Body of pancreas (tissue), 4 donors: ENCODE measurements at regions not wholly inside any gene's neighbourhood (a gene's known extent, or its start where the extent isn't known, plus 50 kb on each side); places are given as distances from the start of the nearest gene placed in this dataset.

Experiments
- ATAC-seq: fragments of 150-250 bp; one replicate; pipeline ENCODE4 v1.9.1; 2016
- DNase-seq, 4 donors: peaks; one replicate each; pipeline ENCODE4 v3.0.0-alpha.2; 2019
- H3K27ac ChIP-seq, 4 donors: fragments of 200-600 bp; sonication (generic); 1 replicate in 3 of 4; 2 replicates in 1 of 4; pipeline versions ENCODE4 v1.5.1 to v1.6.1; 2016 to 2019; ENCODE audit warnings: mild to moderate bottlenecking in 1 of 4, mixed read lengths in 1 of 4, moderate library complexity in 1 of 4
- H3K27me3 ChIP-seq, 2 donors: fragments of 200-600 bp; sonication (generic); one replicate each; pipeline ENCODE4 v1.6.0; 2016; ENCODE audit warnings: mild to moderate bottlenecking in 1 of 2
- H3K36me3 ChIP-seq, 2 donors: fragments of 200-600 bp; sonication (generic); replicated peaks in 1 of 2; 2 replicates each; pipeline ENCODE4 v1.5.1; 2016; ENCODE audit warnings: low read depth in 2 of 2; ENCODE audit not compliant: insufficient read depth in 1 of 2
- H3K4me1 ChIP-seq: fragments of 200-600 bp; sonication (generic); one replicate; pipeline ENCODE4 v1.6.0; 2016
- H3K4me3 ChIP-seq, 2 donors: fragments of 200-600 bp; sonication (generic); 1 replicate in 1 of 2; 2 replicates in 1 of 2; pipeline ENCODE4 v1.5.1; 2016 to 2019
- H3K9me3 ChIP-seq, 3 donors: fragments of 200-600 bp; sonication (generic); 1 replicate in 2 of 3; 2 replicates in 1 of 3; pipeline ENCODE4 v1.5.1; 2016
- CTCF ChIP-seq, 7 experiments: fragments of 450-650 bp in 4 of 7; fragments of 200-600 bp in 3 of 7; sonication (generic) in 3 of 7; IDR thresholded peaks; one replicate each; pipeline ENCODE4 v1.5.1; 2016 to 2019; ENCODE audit warnings: antibody characterized with exemption in 7 of 7
- POLR2A ChIP-seq, 3 donors: fragments of 450-650 bp; IDR thresholded peaks; one replicate each; pipeline ENCODE4 v1.6.1; 2016; ENCODE audit warnings: antibody characterized with exemption in 3 of 3, mild to moderate bottlenecking in 2 of 3
- WGBS, 2 donors: methylation state at CpG; one replicate each; pipeline ENCODE4 v1.1.5; 2017; 5-methylcytosine and 5-hydroxymethylcytosine counted together
- intact Hi-C: fragments of 100-400 bp; cut with DNase I; formaldehyde crosslinking; loops from one replicate; pipeline ENCODE4 v1.15.1; 2023

GRCh38 chr12:58710901-58711300, 209.4 kb downstream of the LRIG3 start:
- DNase-seq (no peak), ATAC-seq (no peak)
- no peaks in the 10 kb centered on the region for H3K36me3 ChIP-seq
- no peaks in the 10 kb centered on the region for H3K4me1 ChIP-seq
- TF ChIP-seq POLR2A (IDR thresholded peaks at IDR 0.05) (no peak), CTCF (IDR thresholded peaks at IDR 0.05) (no peak)
- no peaks in the 10 kb centered on the region for H3K9me3 ChIP-seq
- no peaks in the 10 kb centered on the region for H3K27me3 ChIP-seq
- H3K27ac ChIP-seq, result no peak overlapping the region
- intact Hi-C loops, result no loop called here
- H3K4me3 ChIP-seq, result no peak overlapping the region

- intact Hi-C loops, result no loop called here
- Histone ChIP-seq H3K27me3 (no peaks in the 10 kb centered on the region), H3K36me3 (no peaks in the 10 kb centered on the region), H3K4me1 (no peaks in the 10 kb centered on the region), H3K4me3 (no peak overlapping the region), H3K9me3 (no peaks in the 10 kb centered on the region), H3K27ac (no peak overlapping the region)
- DNase-seq (no peak), ATAC-seq (no peak)
- no peak for TF ChIP-seq CTCF (IDR thresholded peaks at IDR 0.05)
- no peak for TF ChIP-seq POLR2A (IDR thresholded peaks at IDR 0.05)
- 66 to 74% methylated on average over 4 of the region's 4 CpGs for WGBS, 2 donors
Observed at GRCh38 chr12:58711974-58712373, 208.3 kb downstream of the LRIG3 start.

- TF ChIP-seq POLR2A (IDR thresholded peaks at IDR 0.05), result no peak
- no peak for TF ChIP-seq CTCF (IDR thresholded peaks at IDR 0.05)
- Histone ChIP-seq H3K36me3 (no peaks in the 10 kb centered on the region), H3K4me3 (no peak overlapping the region), H3K9me3 (no peaks in the 10 kb centered on the region), H3K4me1 (no peaks in the 10 kb centered on the region), H3K27ac (no peak overlapping the region), H3K27me3 (no peaks in the 10 kb centered on the region)
- ATAC-seq, result no peak
- WGBS, 2 donors, result 89 to 92% methylated on average over 1 of the region's 1 CpG
- intact Hi-C loops, result no loop called here
- DNase-seq, result no peak
Observed at GRCh38 chr12:58712976-58713375, 207.3 kb downstream of the LRIG3 start.

GRCh38 chr12:58719161-58719560, 201.1 kb downstream of the LRIG3 start:
- no peaks in the 10 kb centered on the region for H3K36me3 ChIP-seq
- no peaks in the 10 kb centered on the region for H3K4me1 ChIP-seq
- no peaks in the 10 kb centered on the region for H3K27me3 ChIP-seq
- WGBS, 2 donors, result 84 to 85% methylated on average over 1 of the region's 1 CpG
- H3K4me3 ChIP-seq, result no peak overlapping the region
- TF ChIP-seq POLR2A (IDR thresholded peaks at IDR 0.05), result no peak
- intact Hi-C loops, result no loop called here
- H3K27ac ChIP-seq, result no peak overlapping the region
- DNase-seq (no peak), ATAC-seq (no peak)
- no peaks in the 10 kb centered on the region for H3K9me3 ChIP-seq

- H3K4me3 ChIP-seq, result no peak overlapping the region
- TF ChIP-seq CTCF (IDR thresholded peaks at IDR 0.05), result no peak
- no peak for TF ChIP-seq POLR2A (IDR thresholded peaks at IDR 0.05)
- H3K27ac ChIP-seq, result no peak overlapping the region
- no peaks in the 10 kb centered on the region for H3K4me1 ChIP-seq
- intact Hi-C loops, result no loop called here
- ATAC-seq (no peak), DNase-seq (no peak)
- no peaks in the 10 kb centered on the region for H3K27me3 ChIP-seq
- H3K9me3 ChIP-seq, result no peaks in the 10 kb centered on the region
- no peaks in the 10 kb centered on the region for H3K36me3 ChIP-seq
Observed at GRCh38 chr12:58720421-58720820, 199.9 kb downstream of the LRIG3 start.
